ENCODE measurements at regions not wholly inside any gene's neighbourhood (a gene's known extent, or its start where the extent isn't known, plus 50 kb on each side); places are given as distances from the start of the nearest gene placed in this dataset.

DNA sequence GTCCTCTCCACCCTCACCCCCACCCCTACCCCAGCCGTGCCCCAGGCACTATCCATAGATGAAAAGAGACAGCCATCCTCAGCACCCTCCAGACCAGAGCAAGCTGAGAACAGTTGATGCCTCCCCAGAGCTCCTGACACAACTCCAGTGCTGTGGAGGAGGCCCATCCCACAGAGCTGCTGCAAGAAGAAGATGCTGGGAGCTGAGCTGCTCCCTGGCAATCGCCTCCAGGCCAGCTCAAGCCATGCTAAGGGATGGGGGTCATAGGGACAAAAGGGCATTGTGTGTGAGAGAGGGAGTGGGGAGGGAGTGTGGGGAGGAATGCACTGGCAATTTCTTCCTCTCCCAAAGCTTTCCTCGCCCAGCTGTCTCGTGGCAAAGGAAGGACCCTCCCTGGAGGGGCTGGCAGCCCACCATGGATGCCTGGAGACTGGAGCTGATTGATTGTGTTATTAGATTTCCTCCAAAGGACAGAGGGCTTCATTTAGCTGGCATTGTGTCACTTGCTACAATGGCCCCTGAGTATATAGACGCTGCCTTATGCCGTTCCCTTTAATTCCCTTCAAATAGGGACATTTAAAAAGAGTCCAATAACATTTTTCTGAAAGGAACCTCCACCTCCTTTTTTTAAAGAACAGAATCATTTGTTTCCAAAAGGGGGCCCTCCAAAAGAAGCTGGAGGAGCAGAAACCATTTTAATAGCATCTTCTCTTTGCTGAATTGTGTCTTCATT is 476.4 kb downstream of the FOXO1 start:
- peak overlapping the region; percentile 69 for H3K27ac Mint-ChIP-seq
- H3K4me1 Mint-ChIP-seq: peaks cover 34% of the 10 kb centered on the region
- H3K36me3 Mint-ChIP-seq (ENCODE audit: low read depth): no peaks in the 10 kb centered on the region
- ChIA-PET POLR2A (interaction anchor here (0.7 to 1.6 kb wide), 5 partner anchors 14 to 476 kb away, joined by 3 to 12 read pairs (median 4); no protein-coding TSS in a partner anchor), CTCF (interaction anchor here (1.0 to 1.1 kb wide), 2 partner anchors 17 to 121 kb away, joined by 4 read pairs; no protein-coding TSS in a partner anchor)
- no peak overlapping the region for H3K4me3 Mint-ChIP-seq
- H3K27me3 Mint-ChIP-seq: no peaks in the 10 kb centered on the region
- no peak for DNase-seq
- intact Hi-C loops (cut with micrococcal nuclease): loop anchor here (2.0 kb wide), 1 partner anchor 17 kb away; no protein-coding TSS in a partner anchor
- H3K9me3 Mint-ChIP-seq: no peaks in the 10 kb centered on the region
- TF ChIP-seq, protein P1, sequence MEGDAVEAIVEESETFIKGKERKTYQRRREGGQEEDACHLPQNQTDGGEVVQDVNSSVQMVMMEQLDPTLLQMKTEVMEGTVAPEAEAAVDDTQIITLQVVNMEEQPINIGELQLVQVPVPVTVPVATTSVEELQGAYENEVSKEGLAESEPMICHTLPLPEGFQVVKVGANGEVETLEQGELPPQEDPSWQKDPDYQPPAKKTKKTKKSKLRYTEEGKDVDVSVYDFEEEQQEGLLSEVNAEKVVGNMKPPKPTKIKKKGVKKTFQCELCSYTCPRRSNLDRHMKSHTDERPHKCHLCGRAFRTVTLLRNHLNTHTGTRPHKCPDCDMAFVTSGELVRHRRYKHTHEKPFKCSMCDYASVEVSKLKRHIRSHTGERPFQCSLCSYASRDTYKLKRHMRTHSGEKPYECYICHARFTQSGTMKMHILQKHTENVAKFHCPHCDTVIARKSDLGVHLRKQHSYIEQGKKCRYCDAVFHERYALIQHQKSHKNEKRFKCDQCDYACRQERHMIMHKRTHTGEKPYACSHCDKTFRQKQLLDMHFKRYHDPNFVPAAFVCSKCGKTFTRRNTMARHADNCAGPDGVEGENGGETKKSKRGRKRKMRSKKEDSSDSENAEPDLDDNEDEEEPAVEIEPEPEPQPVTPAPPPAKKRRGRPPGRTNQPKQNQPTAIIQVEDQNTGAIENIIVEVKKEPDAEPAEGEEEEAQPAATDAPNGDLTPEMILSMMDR (IDR thresholded peaks at IDR 0.05): no peak
- ATAC-seq (ENCODE audit: low read depth): no peak

DNA sequence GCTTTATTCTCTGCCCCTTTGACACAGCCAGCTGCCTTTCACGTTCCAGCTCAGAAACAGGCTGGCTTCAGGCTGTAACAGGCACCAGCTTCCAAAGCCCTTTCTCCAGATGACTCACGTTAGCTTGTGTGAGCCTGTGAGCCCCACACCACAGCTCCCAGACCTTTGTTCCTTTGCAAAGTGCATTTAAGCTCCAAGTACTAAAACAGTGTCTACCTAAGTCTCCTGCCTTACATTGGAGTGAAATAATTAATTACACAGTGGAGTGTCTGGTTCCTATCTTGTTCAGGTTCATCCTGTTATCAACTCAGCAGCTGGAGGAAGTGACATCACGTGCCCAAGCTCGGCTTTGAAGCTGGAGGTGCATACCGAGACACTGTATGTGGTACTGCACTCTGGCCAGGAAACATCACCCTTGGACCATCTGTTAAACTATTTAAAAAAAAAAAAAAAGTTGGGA is 475.8 kb downstream of the FOXO1 start:
- DNase-seq (no peak), ATAC-seq (ENCODE audit: low read depth) (peak; percentile 93)
- no peaks in the 10 kb centered on the region for H3K9me3 Mint-ChIP-seq
- H3K27ac Mint-ChIP-seq: peak overlapping the region; percentile 69
- peaks cover 28% of the 10 kb centered on the region for H3K4me1 Mint-ChIP-seq
- peak overlapping the region; percentile 53 for H3K4me3 Mint-ChIP-seq
- ChIA-PET POLR2A (interaction anchor here (0.7 to 1.6 kb wide), 5 partner anchors 13 to 475 kb away, joined by 3 to 12 read pairs (median 4); no protein-coding TSS in a partner anchor), CTCF (interaction anchor here (1.0 to 1.1 kb wide), 2 partner anchors 16 to 121 kb away, joined by 4 read pairs; no protein-coding TSS in a partner anchor)
- no peaks in the 10 kb centered on the region for H3K27me3 Mint-ChIP-seq
- H3K36me3 Mint-ChIP-seq (ENCODE audit: low read depth): no peaks in the 10 kb centered on the region
- TF ChIP-seq, protein P1 (IDR thresholded peaks at IDR 0.05): no peak
- intact Hi-C loops (cut with micrococcal nuclease): loop anchor here (2.0 kb wide), 1 partner anchor 16 kb away; no protein-coding TSS in a partner anchor

DNA sequence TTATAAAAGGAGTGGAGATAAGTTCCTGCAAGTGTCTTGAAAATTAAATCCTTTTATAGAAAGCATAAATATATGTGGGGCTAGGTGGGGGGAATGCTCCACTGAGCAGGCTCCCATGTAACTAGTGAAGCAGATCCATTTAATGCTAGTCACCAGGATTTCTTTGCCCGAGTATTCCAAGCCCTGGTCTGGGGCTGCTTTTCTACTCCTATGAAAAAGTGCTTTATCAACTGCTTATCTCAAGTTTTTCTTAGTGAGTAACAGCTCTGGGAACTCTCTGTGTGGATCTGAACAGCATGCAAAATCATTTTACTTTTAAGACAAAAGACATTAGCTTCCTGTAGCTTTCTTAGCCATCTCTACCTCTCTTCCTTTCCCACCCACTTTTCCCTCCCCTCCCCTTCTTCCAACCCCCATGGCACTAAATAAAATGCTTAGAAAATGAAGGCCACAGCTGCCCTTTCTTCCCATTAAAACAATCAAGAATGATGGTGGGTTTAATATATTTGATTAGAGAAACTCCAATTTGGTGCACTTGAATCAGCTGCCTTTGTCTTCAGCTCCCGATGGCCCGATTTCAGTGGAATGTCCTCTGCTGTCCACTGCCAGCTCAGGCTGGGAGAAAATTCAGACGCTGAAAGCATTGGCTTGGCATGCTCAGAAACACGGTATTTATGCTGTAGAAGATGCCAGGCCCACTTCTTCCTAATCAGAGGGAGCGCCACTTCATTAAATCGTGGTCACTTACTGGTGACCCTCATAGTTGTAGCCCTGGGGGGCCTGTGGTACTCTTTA is 475.1 kb downstream of the FOXO1 start:
- H3K27me3 Mint-ChIP-seq: no peaks in the 10 kb centered on the region
- peaks cover 23% of the 10 kb centered on the region for H3K4me1 Mint-ChIP-seq
- ChIA-PET POLR2A (interaction anchor here (1.1 to 1.6 kb wide), 3 partner anchors 12 to 474 kb away, joined by 3 to 12 read pairs (median 6); no protein-coding TSS in a partner anchor), CTCF (interaction anchor here (1.0 kb wide), 1 partner anchor 122 kb away, joined by 4 read pairs; no protein-coding TSS in a partner anchor)
- no peaks in the 10 kb centered on the region for H3K36me3 Mint-ChIP-seq (ENCODE audit: low read depth)
- intact Hi-C loops (cut with micrococcal nuclease): loop anchor here (2.0 kb wide), 1 partner anchor 15 kb away; no protein-coding TSS in a partner anchor
- no peak for ATAC-seq (ENCODE audit: low read depth)
- no peaks in the 10 kb centered on the region for H3K9me3 Mint-ChIP-seq
- no peak overlapping the region for H3K4me3 Mint-ChIP-seq
- TF ChIP-seq, protein P1 (IDR thresholded peaks at IDR 0.05): no peak
- no peak for DNase-seq
- H3K27ac Mint-ChIP-seq: no peak overlapping the region

DNA sequence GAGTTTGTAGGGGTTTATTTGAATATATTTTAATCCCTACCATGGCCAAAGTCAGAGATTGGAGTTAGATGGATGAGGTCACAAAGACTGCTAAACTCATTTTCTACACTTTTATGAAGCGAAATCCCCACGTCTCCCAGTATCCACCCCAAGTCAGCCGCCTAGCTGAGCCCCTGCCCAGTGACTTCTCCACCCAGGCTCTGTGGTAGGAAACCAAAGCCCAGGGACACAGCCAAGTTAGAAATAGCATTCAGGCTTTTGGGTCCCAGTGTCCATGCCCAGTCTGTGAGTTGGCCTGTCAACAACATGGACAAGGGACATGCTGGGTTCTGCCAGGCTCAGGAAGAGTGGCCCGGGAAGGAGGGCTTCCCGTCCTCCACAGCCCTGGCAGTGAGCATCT is 474.0 kb downstream of the FOXO1 start:
- POLR2A ChIA-PET: no interaction called here
- TF ChIP-seq, protein P1 (IDR thresholded peaks at IDR 0.05): no peak
- Mint-ChIP-seq H3K36me3 (ENCODE audit: low read depth) (no peaks in the 10 kb centered on the region), H3K27me3 (no peaks in the 10 kb centered on the region), H3K27ac (no peak overlapping the region), H3K4me3 (no peak overlapping the region), H3K9me3 (no peaks in the 10 kb centered on the region), H3K4me1 (peaks cover 17% of the 10 kb centered on the region)
- no peak for ATAC-seq (ENCODE audit: low read depth)
- no peak for DNase-seq
- CTCF ChIA-PET: no interaction called here
- intact Hi-C loops (cut with micrococcal nuclease): no loop called here
